RWPE2 (cell line): ENCODE measurements at regions not wholly inside any gene's neighbourhood (a gene's known extent, or its start where the extent isn't known, plus 50 kb on each side); places are given as distances from the start of the nearest gene placed in this dataset.

ENCODE experiments used
- ATAC-seq: fragments of 200-7000 bp; cut with Tn5 transposase; 3 replicates; pipeline ENCODE4 v1.9.1; 2021; ENCODE audit warnings: low read depth
- DNase-seq: peaks from one replicate; pipeline ENCODE4 v3.0.0-alpha.2; 2020; ENCODE audit warnings: low spot score
- H3K27ac ChIP-seq: fragments of 450-650 bp; 2 replicates; pipeline ENCODE4 v1.5.1; 2017; ENCODE audit warnings: mild to moderate bottlenecking; ENCODE audit not compliant: poor library complexity, severe bottlenecking
- H3K27me3 ChIP-seq: fragments of 250-450 bp; sonication (Bioruptor Pico); 2 replicates; pipeline ENCODE4 v1.5.1; 2021; ENCODE audit warnings: mild to moderate bottlenecking, moderate library complexity; ENCODE audit not compliant: insufficient read depth, poor library complexity, severe bottlenecking
- H3K36me3 ChIP-seq: fragments of 250-450 bp; sonication (Bioruptor Pico); 2 replicates; pipeline ENCODE4 v1.5.1; 2020; ENCODE audit warnings: low read depth, mild to moderate bottlenecking, moderate library complexity
- H3K4me1 ChIP-seq: fragments of 250-450 bp; sonication (Bioruptor Pico); 2 replicates; pipeline ENCODE4 v1.5.1; 2021; ENCODE audit warnings: mild to moderate bottlenecking, moderate library complexity; ENCODE audit not compliant: insufficient read depth, poor library complexity, severe bottlenecking
- H3K4me3 ChIP-seq: fragments of 250-450 bp; sonication (Bioruptor Pico); 2 replicates; pipeline ENCODE4 v1.5.1; 2021; ENCODE audit warnings: mild to moderate bottlenecking, moderate library complexity; ENCODE audit not compliant: severe bottlenecking
- H3K9me3 ChIP-seq: fragments of 250-450 bp; sonication (Bioruptor Pico); 2 replicates; pipeline ENCODE4 v1.5.1; 2021; ENCODE audit warnings: mild to moderate bottlenecking, moderate library complexity; ENCODE audit not compliant: severe bottlenecking
- CTCF ChIP-seq: fragments of 450-650 bp; IDR thresholded peaks from one replicate; pipeline ENCODE4 v1.5.1; 2017; ENCODE audit warnings: mild to moderate bottlenecking, moderate library complexity; ENCODE audit not compliant: poor library complexity, severe bottlenecking

- TF ChIP-seq CTCF: no peak
- Histone ChIP-seq H3K9me3 (no peaks in the 10 kb centered on the region), H3K4me1 (no peaks in the 10 kb centered on the region), H3K27me3 (no peaks in the 10 kb centered on the region), H3K36me3 (no peaks in the 10 kb centered on the region), H3K4me3 (no peak overlapping the region), H3K27ac (no peak overlapping the region)
- DNase-seq: no peak
- no peak for ATAC-seq
Observed at GRCh38 chr1:219316066-219316465, 142.4 kb downstream of the LYPLAL1 start.

GRCh38 chr1:219313961-219314360, 140.3 kb downstream of the LYPLAL1 start:
- no peaks in the 10 kb centered on the region for H3K4me1 ChIP-seq
- H3K27me3 ChIP-seq: no peaks in the 10 kb centered on the region
- no peak overlapping the region for H3K4me3 ChIP-seq
- ATAC-seq: no peak
- TF ChIP-seq CTCF: no peak
- no peak for DNase-seq
- H3K36me3 ChIP-seq: no peaks in the 10 kb centered on the region
- no peak overlapping the region for H3K27ac ChIP-seq
- no peaks in the 10 kb centered on the region for H3K9me3 ChIP-seq

GRCh38 chr1:219312967-219313366, 139.3 kb downstream of the LYPLAL1 start:
- DNase-seq (no peak), ATAC-seq (no peak)
- Histone ChIP-seq H3K9me3 (no peaks in the 10 kb centered on the region), H3K27me3 (no peaks in the 10 kb centered on the region), H3K4me3 (no peak overlapping the region), H3K4me1 (no peaks in the 10 kb centered on the region), H3K27ac (no peak overlapping the region), H3K36me3 (no peaks in the 10 kb centered on the region)
- no peak for TF ChIP-seq CTCF

GRCh38 chr1:219310181-219310728, 136.6 kb downstream of the LYPLAL1 start:
- ATAC-seq (no peak), DNase-seq (no peak)
- Histone ChIP-seq H3K4me3 (no peak overlapping the region), H3K27ac (no peak overlapping the region), H3K27me3 (no peaks in the 10 kb centered on the region), H3K9me3 (no peaks in the 10 kb centered on the region), H3K4me1 (no peaks in the 10 kb centered on the region), H3K36me3 (no peaks in the 10 kb centered on the region)
- no peak for TF ChIP-seq CTCF

- ATAC-seq (no peak), DNase-seq (no peak)
- no peak for TF ChIP-seq CTCF
- Histone ChIP-seq H3K36me3 (no peaks in the 10 kb centered on the region), H3K9me3 (no peaks in the 10 kb centered on the region), H3K27me3 (no peaks in the 10 kb centered on the region), H3K4me1 (no peaks in the 10 kb centered on the region), H3K4me3 (no peak overlapping the region), H3K27ac (no peak overlapping the region)
Observed at GRCh38 chr1:219308367-219308766, 134.7 kb downstream of the LYPLAL1 start.
